H9 (cell line): ENCODE measurements at regions not wholly inside any gene's neighbourhood (a gene's known extent, or its start where the extent isn't known, plus 50 kb on each side); places are given as distances from the start of the nearest gene placed in this dataset.

Experiments
- DNase-seq: peaks from one replicate; pipeline ENCODE4 v3.0.0-alpha.2; 2017
- H2AFZ ChIP-seq: one replicate; pipeline ENCODE4 v1.6.1; 2013; ENCODE audit warnings: mild to moderate bottlenecking, low read length, control low read depth, moderate library complexity
- H2AK5ac ChIP-seq: 2 replicates; pipeline ENCODE4 v1.6.1; 2013; ENCODE audit warnings: low read length, control low read depth, mixed read lengths; ENCODE audit not compliant: insufficient read length
- H2BK120ac ChIP-seq: one replicate; pipeline ENCODE4 v1.6.1; 2013; ENCODE audit warnings: low read depth, mild to moderate bottlenecking, low read length, control low read depth, inconsistent platforms; ENCODE audit not compliant: poor library complexity, severe bottlenecking
- H2BK12ac ChIP-seq: 2 replicates; pipeline ENCODE4 v1.6.1; 2013; ENCODE audit warnings: low read length, control low read depth, mixed read lengths, low read depth; ENCODE audit not compliant: insufficient read length
- H2BK15ac ChIP-seq: 2 replicates; pipeline ENCODE4 v1.6.1; 2013; ENCODE audit warnings: low read depth, low read length, control low read depth
- H2BK20ac ChIP-seq: one replicate; pipeline ENCODE4 v1.6.1; 2013; ENCODE audit warnings: low read depth, mild to moderate bottlenecking, low read length, control low read depth, inconsistent platforms; ENCODE audit not compliant: poor library complexity, severe bottlenecking
- H2BK5ac ChIP-seq: 2 replicates; pipeline ENCODE4 v1.6.1; 2013; ENCODE audit warnings: low read length, control low read depth, mixed read lengths; ENCODE audit not compliant: insufficient read length
- H3K14ac ChIP-seq: 2 replicates; pipeline ENCODE4 v1.6.1; 2013; ENCODE audit warnings: low read length, control low read depth; ENCODE audit not compliant: insufficient read depth
- H3K18ac ChIP-seq: 2 replicates; pipeline ENCODE4 v1.6.1; 2013; ENCODE audit warnings: low read depth, mild to moderate bottlenecking, mixed read lengths, low read length, control low read depth; ENCODE audit not compliant: insufficient read length
- H3K23ac ChIP-seq: 2 replicates; pipeline ENCODE4 v1.6.1; 2013; ENCODE audit warnings: low read length, control low read depth, mixed read lengths, low read depth; ENCODE audit not compliant: insufficient read length
- H3K23me2 ChIP-seq: 2 replicates; pipeline ENCODE4 v1.6.1; 2013; ENCODE audit warnings: low read depth, mild to moderate bottlenecking, mixed read lengths, low read length, control low read depth; ENCODE audit not compliant: insufficient read length, poor library complexity, severe bottlenecking
- H3K27ac ChIP-seq: 2 replicates; pipeline ENCODE4 v1.5.1; 2013; ENCODE audit warnings: low read length, control low read depth, mixed read lengths, low read depth; ENCODE audit not compliant: insufficient read length
- H3K27me3 ChIP-seq: 2 replicates; pipeline ENCODE4 v1.6.1; 2013; ENCODE audit warnings: low read length, control low read depth, inconsistent platforms; ENCODE audit not compliant: insufficient read depth
- H3K4ac ChIP-seq: 2 replicates; pipeline ENCODE4 v1.6.1; 2013; ENCODE audit warnings: low read depth, mild to moderate bottlenecking, control low read depth, inconsistent platforms, low read length, moderate library complexity
- H3K4me1 ChIP-seq: 2 replicates; pipeline ENCODE4 v1.6.1; 2013; ENCODE audit warnings: low read length, control low read depth, inconsistent platforms; ENCODE audit not compliant: insufficient read depth
- H3K4me2 ChIP-seq: 2 replicates; pipeline ENCODE4 v1.6.1; 2013; ENCODE audit warnings: low read length, control low read depth, mixed read lengths; ENCODE audit not compliant: insufficient read length, insufficient read depth
- H3K56ac ChIP-seq: 2 replicates; pipeline ENCODE4 v1.6.1; 2013; ENCODE audit warnings: low read depth, mild to moderate bottlenecking, mixed read lengths, low read length, control low read depth; ENCODE audit not compliant: insufficient read length
- H3K79me1 ChIP-seq: 2 replicates; pipeline ENCODE4 v1.6.1; 2013; ENCODE audit warnings: low read depth, mild to moderate bottlenecking, moderate library complexity, low read length, control low read depth, inconsistent platforms; ENCODE audit not compliant: insufficient read depth, poor library complexity, severe bottlenecking
- H3K79me2 ChIP-seq: 2 replicates; pipeline ENCODE4 v1.6.1; 2013; ENCODE audit warnings: low read length, control low read depth, inconsistent platforms; ENCODE audit not compliant: insufficient read depth
- H3K9ac ChIP-seq: 2 replicates; pipeline ENCODE4 v1.6.1; 2013; ENCODE audit warnings: low read length, control low read depth, mixed read lengths; ENCODE audit not compliant: insufficient read length; ENCODE audit errors: extremely low read depth
- H3K9me3 ChIP-seq: one replicate; pipeline ENCODE4 v1.6.1; 2013; ENCODE audit warnings: low read depth, low read length, inconsistent platforms; ENCODE audit not compliant: control insufficient read depth
- H3T11ph ChIP-seq: one replicate; pipeline ENCODE4 v1.6.1; 2013; ENCODE audit warnings: mild to moderate bottlenecking, low read length, control low read depth, inconsistent platforms
- H4K20me1 ChIP-seq: one replicate; pipeline ENCODE4 v1.6.1; 2013; ENCODE audit not compliant: control insufficient read depth, insufficient read length, insufficient read depth
- H4K5ac ChIP-seq: 2 replicates; pipeline ENCODE4 v1.6.1; 2013; ENCODE audit warnings: low read depth, mild to moderate bottlenecking, mixed read lengths, low read length, control low read depth; ENCODE audit not compliant: insufficient read length
- H4K8ac ChIP-seq: replicated peaks from 2 replicates; pipeline ENCODE4 v1.6.1; 2013; ENCODE audit warnings: low read length, control low read depth, mixed read lengths, low read depth; ENCODE audit not compliant: insufficient read length
- H4K91ac ChIP-seq: 2 replicates; pipeline ENCODE4 v1.6.1; 2013; ENCODE audit warnings: low read depth, mild to moderate bottlenecking, moderate library complexity, mixed read lengths, low read length, control low read depth; ENCODE audit not compliant: insufficient read length
- H3K27ac Mint-ChIP-seq, 3 experiments: 2 replicates in 2 of 3; 3 replicates in 1 of 3; pipeline ENCODE4 v1.8.0; 2020 to 2021; ENCODE audit warnings: mixed read lengths in 3 of 3, mild to moderate bottlenecking in 1 of 3, moderate library complexity in 1 of 3
- H3K27me3 Mint-ChIP-seq: 2 replicates; pipeline ENCODE4 v1.8.0; 2021; ENCODE audit warnings: low read depth, mild to moderate bottlenecking, moderate library complexity, mixed read lengths
- H3K36me3 Mint-ChIP-seq, 3 experiments: 2 replicates in 2 of 3; 3 replicates in 1 of 3; pipeline ENCODE4 v1.8.0; 2020 to 2021; ENCODE audit warnings: low read depth in 3 of 3, mixed read lengths in 3 of 3; ENCODE audit not compliant: insufficient read depth in 1 of 3
- H3K4me1 Mint-ChIP-seq, 2 experiments: 2 replicates each; pipeline ENCODE4 v1.8.0; 2020; ENCODE audit warnings: mixed read lengths in 2 of 2
- H3K4me3 Mint-ChIP-seq, 2 experiments: 2 replicates in 1 of 2; 3 replicates in 1 of 2; pipeline ENCODE4 v1.8.0; 2020 to 2021; ENCODE audit warnings: mild to moderate bottlenecking in 2 of 2, mixed read lengths in 2 of 2, moderate library complexity in 1 of 2
- H3K9me3 Mint-ChIP-seq, 2 experiments: 2 replicates in 1 of 2; 3 replicates in 1 of 2; pipeline ENCODE4 v1.8.0; 2020; ENCODE audit warnings: mild to moderate bottlenecking in 2 of 2, mixed read lengths in 2 of 2, moderate library complexity in 1 of 2
- WGBS: extraction: QIAGEN DNeasy Blood & Tissue Kit; methylation state at CpG from one replicate; pipeline ENCODE4 v1.1.7; 2013; ENCODE audit warnings: missing lambda C conversion rate, low lambda C conversion rate, mixed read lengths; ENCODE audit not compliant: insufficient read length; ENCODE audit errors: extremely low coverage; 5-methylcytosine and 5-hydroxymethylcytosine counted together
- TF ChIP-seq, protein P1 (sequence below): fragments of 200-600 bp; sonication (generic); conservative IDR thresholded peaks from 3 replicates; pipeline ENCODE4 v1.8.0; 2021; ENCODE audit warnings: antibody characterized with exemption, mild to moderate bottlenecking

- Mint-ChIP-seq H3K4me1 (peaks cover 54 to 55% of the 10 kb centered on the region in 2 experiments), H3K36me3 (peaks cover 0 to 10% (median 0%) of the 10 kb centered on the region in 3 experiments; a peak in 4 of 7 replicates)
- no peak for DNase-seq
These were observed 264.0 kb upstream of the KIF2A start for GRCh38 chr5:62042007-62042406.

More at GRCh38 chr5:62042007-62042406, 264.0 kb upstream of the KIF2A start:
- Histone ChIP-seq H3K56ac (no peak overlapping the region), H3K4me2 (no peak overlapping the region), H2AK5ac (no peak overlapping the region), H2BK20ac (no peak overlapping the region), H3K79me2 (no peaks in the 10 kb centered on the region), H4K8ac (no peak overlapping the region), H3K4me1 (peaks cover 12% of the 10 kb centered on the region), H3K23me2 (no peaks in the 10 kb centered on the region), H3K27ac (no peak overlapping the region), H3T11ph (no peak overlapping the region), H2AFZ (no peak overlapping the region), H3K14ac (no peak overlapping the region), H4K91ac (no peak overlapping the region), H3K79me1 (no peaks in the 10 kb centered on the region), H3K23ac (no peak overlapping the region), H4K5ac (no peak overlapping the region), H2BK5ac (no peak overlapping the region), H3K4ac (no peak overlapping the region), H3K18ac (no peak overlapping the region), H3K9me3 (no peaks in the 10 kb centered on the region), H2BK12ac (no peak overlapping the region), H3K27me3 (no peaks in the 10 kb centered on the region; the same call in 1 of the 2 replicates), H2BK15ac (no peak overlapping the region), H4K20me1 (no peaks in the 10 kb centered on the region), H2BK120ac (no peak overlapping the region), H3K9ac (no peak overlapping the region)
- H3K27me3 Mint-ChIP-seq = no peaks in the 10 kb centered on the region
- no CpG with 5 or more reads among the region's 3 CpGs for WGBS
- H3K4me3 Mint-ChIP-seq = no peak overlapping the region
- TF ChIP-seq, protein P1, sequence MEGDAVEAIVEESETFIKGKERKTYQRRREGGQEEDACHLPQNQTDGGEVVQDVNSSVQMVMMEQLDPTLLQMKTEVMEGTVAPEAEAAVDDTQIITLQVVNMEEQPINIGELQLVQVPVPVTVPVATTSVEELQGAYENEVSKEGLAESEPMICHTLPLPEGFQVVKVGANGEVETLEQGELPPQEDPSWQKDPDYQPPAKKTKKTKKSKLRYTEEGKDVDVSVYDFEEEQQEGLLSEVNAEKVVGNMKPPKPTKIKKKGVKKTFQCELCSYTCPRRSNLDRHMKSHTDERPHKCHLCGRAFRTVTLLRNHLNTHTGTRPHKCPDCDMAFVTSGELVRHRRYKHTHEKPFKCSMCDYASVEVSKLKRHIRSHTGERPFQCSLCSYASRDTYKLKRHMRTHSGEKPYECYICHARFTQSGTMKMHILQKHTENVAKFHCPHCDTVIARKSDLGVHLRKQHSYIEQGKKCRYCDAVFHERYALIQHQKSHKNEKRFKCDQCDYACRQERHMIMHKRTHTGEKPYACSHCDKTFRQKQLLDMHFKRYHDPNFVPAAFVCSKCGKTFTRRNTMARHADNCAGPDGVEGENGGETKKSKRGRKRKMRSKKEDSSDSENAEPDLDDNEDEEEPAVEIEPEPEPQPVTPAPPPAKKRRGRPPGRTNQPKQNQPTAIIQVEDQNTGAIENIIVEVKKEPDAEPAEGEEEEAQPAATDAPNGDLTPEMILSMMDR = no peak
- peaks cover 4 to 10% of the 10 kb centered on the region in 2 experiments; a peak in 4 of 5 replicates for H3K9me3 Mint-ChIP-seq
- H3K27ac Mint-ChIP-seq = no peak overlapping the region
